ENCODE measurements at regions not wholly inside any gene's neighbourhood (a gene's known extent, or its start where the extent isn't known, plus 50 kb on each side); places are given as distances from the start of the nearest gene placed in this dataset.

DNA sequence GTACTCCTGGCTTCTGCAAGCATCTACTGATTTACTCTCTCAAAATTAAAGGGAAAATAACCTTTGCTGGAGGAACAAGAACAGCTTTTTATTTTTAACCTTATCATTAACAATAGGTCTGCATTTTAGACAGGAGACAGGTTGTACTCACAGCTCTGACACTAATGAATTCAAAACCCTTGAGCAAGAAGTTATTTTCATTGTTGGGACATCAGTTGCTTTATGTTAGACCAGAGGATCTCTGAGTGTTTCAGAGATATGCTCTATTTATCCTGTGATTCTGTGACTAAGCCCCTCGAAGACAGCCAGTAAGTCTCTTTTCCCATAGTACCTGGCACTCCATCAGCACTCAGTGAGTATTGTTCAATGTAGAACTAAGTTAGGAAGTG lies 190.2 kb upstream of the PCSK5 start:
- ChIA-PET CTCF (no interaction called here), POLR2A (no interaction called here)
- TF ChIP-seq, protein P1, sequence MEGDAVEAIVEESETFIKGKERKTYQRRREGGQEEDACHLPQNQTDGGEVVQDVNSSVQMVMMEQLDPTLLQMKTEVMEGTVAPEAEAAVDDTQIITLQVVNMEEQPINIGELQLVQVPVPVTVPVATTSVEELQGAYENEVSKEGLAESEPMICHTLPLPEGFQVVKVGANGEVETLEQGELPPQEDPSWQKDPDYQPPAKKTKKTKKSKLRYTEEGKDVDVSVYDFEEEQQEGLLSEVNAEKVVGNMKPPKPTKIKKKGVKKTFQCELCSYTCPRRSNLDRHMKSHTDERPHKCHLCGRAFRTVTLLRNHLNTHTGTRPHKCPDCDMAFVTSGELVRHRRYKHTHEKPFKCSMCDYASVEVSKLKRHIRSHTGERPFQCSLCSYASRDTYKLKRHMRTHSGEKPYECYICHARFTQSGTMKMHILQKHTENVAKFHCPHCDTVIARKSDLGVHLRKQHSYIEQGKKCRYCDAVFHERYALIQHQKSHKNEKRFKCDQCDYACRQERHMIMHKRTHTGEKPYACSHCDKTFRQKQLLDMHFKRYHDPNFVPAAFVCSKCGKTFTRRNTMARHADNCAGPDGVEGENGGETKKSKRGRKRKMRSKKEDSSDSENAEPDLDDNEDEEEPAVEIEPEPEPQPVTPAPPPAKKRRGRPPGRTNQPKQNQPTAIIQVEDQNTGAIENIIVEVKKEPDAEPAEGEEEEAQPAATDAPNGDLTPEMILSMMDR (IDR thresholded peaks at IDR 0.05; ENCODE audit: insufficient read depth in 1 of 2, low read depth in 1 of 2, low read length in 1 of 2, severe bottlenecking in 1 of 2, unreplicated experiment in 1 of 2) = no peak
- no peak overlapping the region for H3K27ac Mint-ChIP-seq (ENCODE audit: unreplicated experiment)
- no peaks in the 10 kb centered on the region for H3K27me3 Mint-ChIP-seq (ENCODE audit: insufficient read depth, unreplicated experiment)
- intact Hi-C loops (cut with micrococcal nuclease; ENCODE audit: unreplicated experiment) = no loop called here
- H3K27me3 ChIP-seq (replicated peaks; ENCODE audit: control insufficient read depth, insufficient read depth, low read length) = no peaks in the 10 kb centered on the region
- no peak overlapping the region for H3K4me3 ChIP-seq (ENCODE audit: low read depth, low read length)
- no TSS peak for BruUV-seq (replicated peaks)
- H3K4me3 Mint-ChIP-seq (ENCODE audit: unreplicated experiment) = no peak overlapping the region
- H3K36me3 Mint-ChIP-seq (ENCODE audit: insufficient read depth, unreplicated experiment) = no peaks in the 10 kb centered on the region
- no peaks in the 10 kb centered on the region for H3K9me3 Mint-ChIP-seq (ENCODE audit: unreplicated experiment)
- DNase-seq = no peak
- no peaks in the 10 kb centered on the region for H3K4me1 ChIP-seq
- H3K9me3 ChIP-seq = no peaks in the 10 kb centered on the region
- no peaks in the 10 kb centered on the region for H3K4me1 Mint-ChIP-seq (ENCODE audit: low read depth, unreplicated experiment)
- no peaks in the 10 kb centered on the region for H3K36me3 ChIP-seq (ENCODE audit: control insufficient read depth, insufficient read depth, low read length)

GRCh38 chr9:75707191-75707590 lies 183.3 kb upstream of the PCSK5 start:
- no peaks in the 10 kb centered on the region for H3K27me3 Mint-ChIP-seq (ENCODE audit: insufficient read depth, unreplicated experiment)
- Histone ChIP-seq H3K4me1 (no peaks in the 10 kb centered on the region), H3K9me3 (no peaks in the 10 kb centered on the region), H3K27me3 (replicated peaks; ENCODE audit: control insufficient read depth, insufficient read depth, low read length) (no peaks in the 10 kb centered on the region), H3K4me3 (ENCODE audit: low read depth, low read length) (no peak overlapping the region), H3K36me3 (ENCODE audit: control insufficient read depth, insufficient read depth, low read length) (no peaks in the 10 kb centered on the region)
- no peaks in the 10 kb centered on the region for H3K4me1 Mint-ChIP-seq (ENCODE audit: low read depth, unreplicated experiment)
- intact Hi-C loops (cut with micrococcal nuclease; ENCODE audit: unreplicated experiment) = no loop called here
- TF ChIP-seq, protein P1 (IDR thresholded peaks at IDR 0.05; ENCODE audit: insufficient read depth in 1 of 2, low read depth in 1 of 2, low read length in 1 of 2, severe bottlenecking in 1 of 2, unreplicated experiment in 1 of 2) = no peak
- no peaks in the 10 kb centered on the region for H3K36me3 Mint-ChIP-seq (ENCODE audit: insufficient read depth, unreplicated experiment)
- POLR2A ChIA-PET = no interaction called here
- H3K4me3 Mint-ChIP-seq (ENCODE audit: unreplicated experiment) = no peak overlapping the region
- H3K9me3 Mint-ChIP-seq (ENCODE audit: unreplicated experiment) = no peaks in the 10 kb centered on the region
- DNase-seq = no peak
- no TSS peak for BruUV-seq (replicated peaks)
- H3K27ac Mint-ChIP-seq (ENCODE audit: unreplicated experiment) = no peak overlapping the region
- CTCF ChIA-PET = no interaction called here

- ChIA-PET CTCF (no interaction called here), POLR2A (no interaction called here)
- no peaks in the 10 kb centered on the region for H3K4me1 ChIP-seq
- no peaks in the 10 kb centered on the region for H3K27me3 ChIP-seq (replicated peaks; ENCODE audit: control insufficient read depth, insufficient read depth, low read length)
- no peaks in the 10 kb centered on the region for H3K9me3 Mint-ChIP-seq (ENCODE audit: unreplicated experiment)
- no peak overlapping the region for H3K27ac Mint-ChIP-seq (ENCODE audit: unreplicated experiment)
- no peaks in the 10 kb centered on the region for H3K36me3 ChIP-seq (ENCODE audit: control insufficient read depth, insufficient read depth, low read length)
- TF ChIP-seq, protein P1 (IDR thresholded peaks at IDR 0.05; ENCODE audit: insufficient read depth in 1 of 2, low read depth in 1 of 2, low read length in 1 of 2, severe bottlenecking in 1 of 2, unreplicated experiment in 1 of 2) = no peak
- no peaks in the 10 kb centered on the region for H3K36me3 Mint-ChIP-seq (ENCODE audit: insufficient read depth, unreplicated experiment)
- DNase-seq = no peak
- intact Hi-C loops (cut with micrococcal nuclease; ENCODE audit: unreplicated experiment) = no loop called here
- no peaks in the 10 kb centered on the region for H3K27me3 Mint-ChIP-seq (ENCODE audit: insufficient read depth, unreplicated experiment)
- H3K4me1 Mint-ChIP-seq (ENCODE audit: low read depth, unreplicated experiment) = no peaks in the 10 kb centered on the region
- no TSS peak for BruUV-seq (replicated peaks)
- H3K4me3 ChIP-seq (ENCODE audit: low read depth, low read length) = no peak overlapping the region
- no peaks in the 10 kb centered on the region for H3K9me3 ChIP-seq
- no peak overlapping the region for H3K4me3 Mint-ChIP-seq (ENCODE audit: unreplicated experiment)
Measured at GRCh38 chr9:75709698-75710097, 180.8 kb upstream of the PCSK5 start.
